HEK293 (cell line): ENCODE measurements at regions not wholly inside any gene's neighbourhood (a gene's known extent, or its start where the extent isn't known, plus 50 kb on each side); places are given as distances from the start of the nearest gene placed in this dataset.

Experiments used
- CTCF ChIA-PET: fragments of 350-600 bp; formaldehyde crosslinking; extraction: SDS; loops from one replicate; lab custom pipeline; 2021; ENCODE audit warnings: antibody characterized with exemption; lab: Yijun Ruan, JAX
- POLR2A ChIA-PET: fragments of 300-600 bp; formaldehyde crosslinking; extraction: SDS; loops from one replicate; lab custom pipeline; 2020; ENCODE audit warnings: antibody characterized with exemption, inconsistent platforms; lab: Yijun Ruan, JAX
- H3K27ac ChIP-seq: fragments of 200-500 bp; sonication (Bioruptor generic); 2 replicates; pipeline ENCODE4 v1.5.1; 2014; ENCODE audit warnings: low read depth, low read length, control low read depth, inconsistent platforms; ENCODE audit errors: extremely low read depth
- H3K36me3 ChIP-seq, 2 experiments: fragments of 200-500 bp in 1 of 2; sonication (Bioruptor generic) in 1 of 2; 1 replicate in 1 of 2; 2 replicates in 1 of 2; pipeline ENCODE4 v1.5.1; 2014 to 2017; ENCODE audit warnings: inconsistent platforms in 2 of 2, low read length in 2 of 2; ENCODE audit not compliant: control insufficient read depth in 2 of 2, insufficient read depth in 1 of 2
- H3K4me1 ChIP-seq: fragments of 200-500 bp; sonication (Bioruptor generic); 2 replicates; pipeline ENCODE4 v1.5.1; 2014; ENCODE audit warnings: mild to moderate bottlenecking, low read length, inconsistent platforms; ENCODE audit not compliant: control insufficient read depth, insufficient read depth
- H3K4me3 ChIP-seq: 2 replicates; pipeline ENCODE4 v1.5.1; 2011; ENCODE audit warnings: low read depth, mild to moderate bottlenecking, control low read depth, low read length, moderate library complexity
- H3K9me3 ChIP-seq: fragments of 200-500 bp; sonication (Bioruptor generic); 2 replicates; pipeline ENCODE4 v1.5.1; 2014; ENCODE audit warnings: low read depth, low read length, inconsistent platforms; ENCODE audit not compliant: control insufficient read depth, insufficient read depth
- EGR2 ChIP-seq: fragments of 450-650 bp; formaldehyde crosslinking; IDR thresholded peaks from 2 replicates; pipeline ENCODE4 v1.5.1; 2016; ENCODE audit warnings: low read depth, missing biosample characterization, missing genetic modification characterization
- KLF17 ChIP-seq: fragments of 450-650 bp; formaldehyde crosslinking; IDR thresholded peaks from 2 replicates; pipeline ENCODE4 v1.5.1; 2016; ENCODE audit warnings: missing biosample characterization, missing genetic modification characterization
- MYNN ChIP-seq: fragments of 450-650 bp; formaldehyde crosslinking; IDR thresholded peaks from 2 replicates; pipeline ENCODE4 v1.5.1; 2016; ENCODE audit warnings: missing biosample characterization, missing genetic modification characterization, borderline replicate concordance
- RBAK ChIP-seq: fragments of 450-650 bp; formaldehyde crosslinking; IDR thresholded peaks from 2 replicates; pipeline ENCODE4 v1.5.1; 2016; ENCODE audit warnings: missing biosample characterization, missing genetic modification characterization
- SETDB1 ChIP-seq: IDR thresholded peaks from one replicate; pipeline ENCODE4 v1.6.1; 2017; ENCODE audit warnings: mild to moderate bottlenecking, low read length, moderate library complexity, mixed read lengths; ENCODE audit not compliant: insufficient read length
- YY1 ChIP-seq: fragments of 450-650 bp; formaldehyde crosslinking; IDR thresholded peaks from 2 replicates; pipeline ENCODE4 v1.5.1; 2018; ENCODE audit warnings: missing biosample characterization, missing genetic modification characterization
- ZBTB1 ChIP-seq: fragments of 450-650 bp; formaldehyde crosslinking; IDR thresholded peaks from 2 replicates; pipeline ENCODE4 v1.5.1; 2016; ENCODE audit warnings: missing biosample characterization, missing genetic modification characterization
- ZBTB21 ChIP-seq: fragments of 450-650 bp; formaldehyde crosslinking; IDR thresholded peaks from 2 replicates; pipeline ENCODE4 v1.5.1; 2017; ENCODE audit warnings: missing biosample characterization, missing genetic modification characterization
- ZEB2 ChIP-seq: fragments of 450-650 bp; formaldehyde crosslinking; IDR thresholded peaks from 2 replicates; pipeline ENCODE4 v1.5.1; 2016; ENCODE audit warnings: missing biosample characterization, missing genetic modification characterization
- ZNF266 ChIP-seq: fragments of 450-650 bp; formaldehyde crosslinking; IDR thresholded peaks from 2 replicates; pipeline ENCODE4 v1.5.1; 2016; ENCODE audit warnings: missing biosample characterization, missing genetic modification characterization, low read depth
- ZNF324 ChIP-seq: fragments of 450-650 bp; formaldehyde crosslinking; IDR thresholded peaks from 2 replicates; pipeline ENCODE4 v1.5.1; 2016; ENCODE audit warnings: missing biosample characterization, missing genetic modification characterization
- ZNF394 ChIP-seq: fragments of 450-650 bp; formaldehyde crosslinking; IDR thresholded peaks from 2 replicates; pipeline ENCODE4 v1.5.1; 2016; ENCODE audit warnings: missing biosample characterization, missing genetic modification characterization, mild to moderate bottlenecking, moderate library complexity, borderline replicate concordance
- ZNF404 ChIP-seq: fragments of 450-650 bp; formaldehyde crosslinking; IDR thresholded peaks from 2 replicates; pipeline ENCODE4 v1.5.1; 2017; ENCODE audit warnings: missing biosample characterization, missing genetic modification characterization
- ZNF426 ChIP-seq: fragments of 450-650 bp; formaldehyde crosslinking; IDR thresholded peaks from 2 replicates; pipeline ENCODE4 v1.5.1; 2017; ENCODE audit warnings: missing biosample characterization, missing genetic modification characterization, mild to moderate bottlenecking, inconsistent platforms, moderate library complexity
- ZNF433 ChIP-seq: fragments of 450-650 bp; formaldehyde crosslinking; IDR thresholded peaks from 2 replicates; pipeline ENCODE4 v1.5.1; 2016; ENCODE audit warnings: missing biosample characterization, missing genetic modification characterization, low read depth
- ZNF560 ChIP-seq: fragments of 450-650 bp; formaldehyde crosslinking; IDR thresholded peaks from 2 replicates; pipeline ENCODE4 v1.5.1; 2017; ENCODE audit warnings: missing biosample characterization, missing genetic modification characterization, borderline replicate concordance
- ZNF654 ChIP-seq: fragments of 450-650 bp; formaldehyde crosslinking; IDR thresholded peaks from 2 replicates; pipeline ENCODE4 v1.5.1; 2016; ENCODE audit warnings: low read depth, missing biosample characterization, missing genetic modification characterization
- ZNF704 ChIP-seq: fragments of 450-650 bp; formaldehyde crosslinking; IDR thresholded peaks from 2 replicates; pipeline ENCODE4 v1.5.1; 2016; ENCODE audit warnings: missing biosample characterization, missing genetic modification characterization
- ZSCAN23 ChIP-seq: fragments of 450-650 bp; formaldehyde crosslinking; IDR thresholded peaks from 2 replicates; pipeline ENCODE4 v1.5.1; 2016; ENCODE audit warnings: missing biosample characterization, missing genetic modification characterization
- TF ChIP-seq, protein P1 (sequence below): fragments of 450-650 bp; formaldehyde crosslinking; IDR thresholded peaks from 2 replicates; pipeline ENCODE4; 2016; ENCODE audit warnings: missing biosample characterization, missing genetic modification characterization
- TF ChIP-seq, protein P2 (sequence below): sonication (generic); formaldehyde crosslinking; IDR thresholded peaks from 2 replicates; pipeline ENCODE4 v1.8.1; 2022; ENCODE audit warnings: mild to moderate bottlenecking, moderate library complexity, missing genetic modification reagents

GRCh38 chr10:26372513-26373354, 65.4 kb upstream of the APBB1IP start:
- CTCF ChIA-PET = no interaction called here
- Histone ChIP-seq H3K4me1 (0 out of 2 replicates have a peak, but pooled peaks cover 3% of the 10 kb centered on the region), H3K9me3 (no peaks in the 10 kb centered on the region), H3K36me3 (no peaks in the 10 kb centered on the region), H3K27ac (no peak overlapping the region), H3K4me3 (no peak overlapping the region)
- POLR2A ChIA-PET = no interaction called here
- TF ChIP-seq, protein P1, sequence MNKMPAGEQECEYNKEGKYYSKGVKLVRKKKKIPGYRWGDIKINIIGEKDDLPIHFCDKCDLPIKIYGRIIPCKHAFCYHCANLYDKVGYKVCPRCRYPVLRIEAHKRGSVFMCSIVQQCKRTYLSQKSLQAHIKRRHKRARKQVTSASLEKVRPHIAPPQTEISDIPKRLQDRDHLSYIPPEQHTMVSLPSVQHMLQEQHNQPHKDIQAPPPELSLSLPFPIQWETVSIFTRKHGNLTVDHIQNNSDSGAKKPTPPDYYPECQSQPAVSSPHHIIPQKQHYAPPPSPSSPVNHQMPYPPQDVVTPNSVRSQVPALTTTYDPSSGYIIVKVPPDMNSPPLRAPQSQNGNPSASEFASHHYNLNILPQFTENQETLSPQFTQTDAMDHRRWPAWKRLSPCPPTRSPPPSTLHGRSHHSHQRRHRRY = no peak
- no peak for TF ChIP-seq ZSCAN23 (tag by site-specific recombination)
- TF ChIP-seq ZNF426 (tag by site-specific recombination) = no peak
- TF ChIP-seq ZBTB1 (tag by site-specific recombination) = no peak
- TF ChIP-seq ZEB2 = no peak

GRCh38 chr10:26374426-26374825, 63.7 kb upstream of the APBB1IP start:
- Histone ChIP-seq H3K4me1 (0 out of 2 replicates have a peak, but pooled peaks cover 3% of the 10 kb centered on the region), H3K27ac (no peak overlapping the region), H3K36me3 (no peaks in the 10 kb centered on the region), H3K9me3 (no peaks in the 10 kb centered on the region), H3K4me3 (no peak overlapping the region)
- no peak for TF ChIP-seq ZNF404
- TF ChIP-seq SETDB1 = no peak
- TF ChIP-seq ZNF426 (tag by site-specific recombination) = no peak
- no peak for TF ChIP-seq ZBTB21 (tag by site-specific recombination)
- no peak for TF ChIP-seq ZNF433
- no peak for TF ChIP-seq YY1 (tag by site-specific recombination)
- TF ChIP-seq, protein P2, sequence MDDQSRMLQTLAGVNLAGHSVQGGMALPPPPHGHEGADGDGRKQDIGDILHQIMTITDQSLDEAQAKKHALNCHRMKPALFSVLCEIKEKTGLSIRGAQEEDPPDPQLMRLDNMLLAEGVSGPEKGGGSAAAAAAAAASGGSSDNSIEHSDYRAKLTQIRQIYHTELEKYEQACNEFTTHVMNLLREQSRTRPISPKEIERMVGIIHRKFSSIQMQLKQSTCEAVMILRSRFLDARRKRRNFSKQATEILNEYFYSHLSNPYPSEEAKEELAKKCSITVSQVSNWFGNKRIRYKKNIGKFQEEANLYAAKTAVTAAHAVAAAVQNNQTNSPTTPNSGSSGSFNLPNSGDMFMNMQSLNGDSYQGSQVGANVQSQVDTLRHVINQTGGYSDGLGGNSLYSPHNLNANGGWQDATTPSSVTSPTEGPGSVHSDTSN = no peak
- no peak for TF ChIP-seq ZNF324 (tag by site-specific recombination)
- no peak for TF ChIP-seq ZNF560
- TF ChIP-seq ZNF654 (tag by site-specific recombination) = no peak
- TF ChIP-seq KLF17 (tag by site-specific recombination) = no peak
- TF ChIP-seq ZSCAN23 (tag by site-specific recombination) = no peak
- TF ChIP-seq ZNF704 (tag by site-specific recombination) = no peak
- TF ChIP-seq EGR2 (tag by site-specific recombination) = no peak
- TF ChIP-seq ZNF266 (tag by site-specific recombination) = no peak
- no peak for TF ChIP-seq MYNN
- no peak for TF ChIP-seq RBAK
- no peak for TF ChIP-seq ZNF394 (tag by site-specific recombination)
- CTCF ChIA-PET = interaction anchor here (0.6 kb wide), 1 partner anchor 39 kb away, joined by 5 read pairs; no protein-coding TSS in a partner anchor
- POLR2A ChIA-PET = no interaction called here
